ENCODE measurements at regions not wholly inside any gene's neighbourhood (a gene's known extent, or its start where the extent isn't known, plus 50 kb on each side); places are given as distances from the start of the nearest gene placed in this dataset.
"Not testable (repeated sequence)": the region's sequence is repeated elsewhere in the genome, so short reads cannot be mapped to it uniquely, and the experiment has no call there.

- FAIRE-seq (no peak), DNase-seq (ENCODE audit: low spot score) (no peak)
Observed at GRCh38 chr15:88994286-88994685, 81.1 kb upstream of the MFGE8 start.

GRCh38 chr15:88995449-88995848, 82.3 kb upstream of the MFGE8 start:
- FAIRE-seq (no peak), DNase-seq (ENCODE audit: low spot score) (no peak)

GRCh38 chr15:88997531-88997930, 84.4 kb upstream of the MFGE8 start:
- DNase-seq (ENCODE audit: low spot score) (no peak), FAIRE-seq (no peak)

GRCh38 chr15:88998980-88999713, 86.0 kb upstream of the MFGE8 start:
- no peak for FAIRE-seq
- DNase-seq (ENCODE audit: low spot score) = no peak

- DNase-seq (ENCODE audit: low spot score); FAIRE-seq: not testable (repeated sequence)
Observed at GRCh38 chr15:89001708-89002275, 86.5 kb upstream of the ABHD2 start.

GRCh38 chr15:89002281-89002761, 85.9 kb upstream of the ABHD2 start:
- no peak for FAIRE-seq

GRCh38 chr15:89002830-89003229, 85.4 kb upstream of the ABHD2 start:
- DNase-seq (ENCODE audit: low spot score) = no peak
- FAIRE-seq = no peak

More at GRCh38 chr15:89002281-89002761, 85.9 kb upstream of the ABHD2 start:
- DNase-seq (ENCODE audit: low spot score) = peak; percentile 33

GRCh38 chr15:89003865-89004725, 84.2 kb upstream of the ABHD2 start:
- no peak for FAIRE-seq
- no peak for DNase-seq (ENCODE audit: low spot score)

- FAIRE-seq = no peak
- DNase-seq (ENCODE audit: low spot score) = no peak
Observed at GRCh38 chr15:89004726-89005030, 83.6 kb upstream of the ABHD2 start.

GRCh38 chr15:89007527-89007926, 80.7 kb upstream of the ABHD2 start:
- not testable (repeated sequence) for DNase-seq (ENCODE audit: low spot score); FAIRE-seq

GRCh38 chr15:89007989-89008388, 80.3 kb upstream of the ABHD2 start:
- DNase-seq (ENCODE audit: low spot score) (no peak), FAIRE-seq (no peak)

GRCh38 chr15:89009080-89009479, 79.2 kb upstream of the ABHD2 start:
- DNase-seq (ENCODE audit: low spot score) = no peak
- FAIRE-seq = no peak

GRCh38 chr15:89015412-89016097, 72.7 kb upstream of the ABHD2 start:
- DNase-seq (ENCODE audit: low spot score) = no peak

GRCh38 chr15:89016549-89017041, 71.7 kb upstream of the ABHD2 start:
- DNase-seq (ENCODE audit: low spot score) = peak; percentile 59

More at GRCh38 chr15:89015412-89016097, 72.7 kb upstream of the ABHD2 start:
- FAIRE-seq = no peak

GRCh38 chr15:89017370-89018066, 70.7 kb upstream of the ABHD2 start:
- FAIRE-seq = no peak

More at GRCh38 chr15:89016549-89017041, 71.7 kb upstream of the ABHD2 start:
- FAIRE-seq = no peak

GRCh38 chr15:89018207-89018606, 70.0 kb upstream of the ABHD2 start:
- no peak for DNase-seq (ENCODE audit: low spot score)
- no peak for FAIRE-seq

More at GRCh38 chr15:89017370-89018066, 70.7 kb upstream of the ABHD2 start:
- DNase-seq (ENCODE audit: low spot score) = peak; percentile 29

GRCh38 chr15:89019436-89019835, 68.8 kb upstream of the ABHD2 start:
- FAIRE-seq (no peak), DNase-seq (ENCODE audit: low spot score) (no peak)

- DNase-seq (ENCODE audit: low spot score) (no peak), FAIRE-seq (no peak)
Observed at GRCh38 chr15:89021224-89021623, 67.0 kb upstream of the ABHD2 start.

GRCh38 chr15:89021886-89022285, 66.4 kb upstream of the ABHD2 start:
- not testable (repeated sequence) for FAIRE-seq; DNase-seq (ENCODE audit: low spot score)

GRCh38 chr15:89023311-89023961, 64.8 kb upstream of the ABHD2 start:
- DNase-seq (ENCODE audit: low spot score) (no peak), FAIRE-seq (no peak)

Measured in RCC 7860 (cell line).